ENCODE measurements at regions not wholly inside any gene's neighbourhood (a gene's known extent, or its start where the extent isn't known, plus 50 kb on each side); places are given as distances from the start of the nearest gene placed in this dataset.

DNA sequence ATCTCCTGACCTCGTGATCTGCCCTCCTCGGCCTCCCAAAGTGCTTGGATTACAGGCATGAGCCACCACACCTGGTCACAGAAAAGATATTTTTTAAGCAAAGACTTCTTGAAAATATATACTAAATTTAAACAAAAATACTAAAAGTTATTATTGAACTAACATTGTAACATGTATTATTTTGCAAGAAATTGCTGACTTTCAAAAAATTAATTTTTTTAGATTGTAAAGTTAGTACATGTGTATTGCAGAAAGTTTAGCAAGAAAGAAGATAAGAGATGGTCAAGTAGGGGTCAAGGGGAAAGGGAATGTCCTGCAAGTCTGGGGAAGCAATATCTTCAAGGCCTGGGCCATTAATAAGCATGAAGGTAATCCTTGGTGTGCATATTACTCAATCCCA is 54.3 kb upstream of the HPGDS start:
- TF ChIP-seq NR0B2 (CRISPR knock-in tag; IDR thresholded peaks at IDR 0.05), result no peak
- TF ChIP-seq ZNF274 (CRISPR knock-in tag; IDR thresholded peaks at IDR 0.05), result no peak
- TF ChIP-seq, protein P1, sequence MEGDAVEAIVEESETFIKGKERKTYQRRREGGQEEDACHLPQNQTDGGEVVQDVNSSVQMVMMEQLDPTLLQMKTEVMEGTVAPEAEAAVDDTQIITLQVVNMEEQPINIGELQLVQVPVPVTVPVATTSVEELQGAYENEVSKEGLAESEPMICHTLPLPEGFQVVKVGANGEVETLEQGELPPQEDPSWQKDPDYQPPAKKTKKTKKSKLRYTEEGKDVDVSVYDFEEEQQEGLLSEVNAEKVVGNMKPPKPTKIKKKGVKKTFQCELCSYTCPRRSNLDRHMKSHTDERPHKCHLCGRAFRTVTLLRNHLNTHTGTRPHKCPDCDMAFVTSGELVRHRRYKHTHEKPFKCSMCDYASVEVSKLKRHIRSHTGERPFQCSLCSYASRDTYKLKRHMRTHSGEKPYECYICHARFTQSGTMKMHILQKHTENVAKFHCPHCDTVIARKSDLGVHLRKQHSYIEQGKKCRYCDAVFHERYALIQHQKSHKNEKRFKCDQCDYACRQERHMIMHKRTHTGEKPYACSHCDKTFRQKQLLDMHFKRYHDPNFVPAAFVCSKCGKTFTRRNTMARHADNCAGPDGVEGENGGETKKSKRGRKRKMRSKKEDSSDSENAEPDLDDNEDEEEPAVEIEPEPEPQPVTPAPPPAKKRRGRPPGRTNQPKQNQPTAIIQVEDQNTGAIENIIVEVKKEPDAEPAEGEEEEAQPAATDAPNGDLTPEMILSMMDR (CRISPR knock-in tag; IDR thresholded peaks at IDR 0.05), result no peak
- no peak for TF ChIP-seq U2AF2 (IDR thresholded peaks at IDR 0.05; ENCODE audit: low read depth, low read length)
- TF ChIP-seq PITX1 (CRISPR knock-in tag; IDR thresholded peaks at IDR 0.05), result no peak
- TF ChIP-seq ZNF850 (CRISPR knock-in tag; conservative IDR thresholded peaks at IDR 0.05), result no peak
- TF ChIP-seq ELF4 (CRISPR knock-in tag; IDR thresholded peaks at IDR 0.05; ENCODE audit: borderline replicate concordance), result no peak
- no peak for TF ChIP-seq KDM3A (CRISPR knock-in tag; IDR thresholded peaks at IDR 0.05; ENCODE audit: low read depth)
- no peak for TF ChIP-seq YY1 (IDR thresholded peaks at IDR 0.05; ENCODE audit: insufficient read depth, insufficient replicate concordance, low read depth, low read length)
- TF ChIP-seq IRX3 (CRISPR knock-in tag; IDR thresholded peaks at IDR 0.05; ENCODE audit: borderline replicate concordance, low read depth), result no peak
- TF ChIP-seq TP53 (CRISPR knock-in tag; conservative IDR thresholded peaks at IDR 0.05), result no peak
- TF ChIP-seq ZNF720 (CRISPR knock-in tag; IDR thresholded peaks at IDR 0.05), result no peak
- TF ChIP-seq NCOA2 (CRISPR knock-in tag; IDR thresholded peaks at IDR 0.05), result no peak
- no peak for TF ChIP-seq RXRB (CRISPR knock-in tag; IDR thresholded peaks at IDR 0.05; ENCODE audit: borderline replicate concordance)

All from HepG2 (cell line).